Gastrocnemius medialis (tissue), 4 donors: ENCODE measurements at regions not wholly inside any gene's neighbourhood (a gene's known extent, or its start where the extent isn't known, plus 50 kb on each side); places are given as distances from the start of the nearest gene placed in this dataset.
A peak's percentile ranks its signal among the peaks of the same experiment; 100 is the strongest.

Experiments
- ATAC-seq, 2 donors: fragments of 150-250 bp; one replicate each; pipeline ENCODE4 v1.9.1; 2016
- DNase-seq, 2 donors: peaks; one replicate each; pipeline ENCODE4 v3.0.0-alpha.2; 2019
- H3K27ac ChIP-seq, 4 donors: fragments of 200-600 bp; sonication (generic); 1 replicate in 1 of 4; 2 replicates in 3 of 4; pipeline ENCODE4 v1.5.1; 2016 to 2018; ENCODE audit warnings: mild to moderate bottlenecking in 2 of 4, moderate library complexity in 1 of 4
- H3K27me3 ChIP-seq, 3 donors: fragments of 200-600 bp; sonication (generic) in 2 of 3; 1 replicate in 1 of 3; 2 replicates in 2 of 3; pipeline versions ENCODE4 v1.5.1 to v1.6.0; 2016 to 2019; ENCODE audit warnings: mild to moderate bottlenecking in 1 of 3, moderate library complexity in 1 of 3
- H3K36me3 ChIP-seq, 2 donors: fragments of 200-600 bp; sonication (generic) in 1 of 2; one replicate each; pipeline ENCODE4 v1.5.1; 2017 to 2018
- H3K4me1 ChIP-seq, 2 donors: fragments of 200-600 bp; sonication (generic) in 1 of 2; one replicate each; pipeline ENCODE4 v1.5.1; 2016 to 2017; ENCODE audit warnings: mild to moderate bottlenecking in 2 of 2
- H3K4me3 ChIP-seq, 4 donors: fragments of 200-600 bp; sonication (generic) in 3 of 4; 1 replicate in 1 of 4; 2 replicates in 3 of 4; pipeline ENCODE4 v1.5.1; 2016 to 2019; ENCODE audit warnings: mild to moderate bottlenecking in 2 of 4
- H3K9me3 ChIP-seq, 3 donors: fragments of 200-600 bp; sonication (generic) in 2 of 3; 1 replicate in 1 of 3; 2 replicates in 2 of 3; pipeline ENCODE4 v1.5.1; 2016 to 2019
- CTCF ChIP-seq, 5 experiments: fragments of 450-650 bp in 3 of 5; fragments of 200-600 bp in 2 of 5; sonication (generic) in 2 of 5; IDR thresholded peaks in 4 of 5; conservative IDR thresholded peaks in 1 of 5; 1 replicate in 4 of 5; 2 replicates in 1 of 5; pipeline ENCODE4 v1.5.1; 2016 to 2019; ENCODE audit warnings: antibody characterized with exemption in 5 of 5, mild to moderate bottlenecking in 3 of 5, moderate library complexity in 3 of 5
- POLR2A ChIP-seq, 2 donors: fragments of 450-650 bp; IDR thresholded peaks; one replicate each; pipeline ENCODE4 v1.6.1; 2017; ENCODE audit warnings: antibody characterized with exemption in 2 of 2, mild to moderate bottlenecking in 2 of 2, moderate library complexity in 2 of 2
- in situ Hi-C, 4 donors: fragments of 200-750 bp; cut with MboI; loops; one replicate each; pipeline versions ENCODE4 v1.15.0 to v1.8.0; 2017; ENCODE audit warnings: low sequenced_read_pairs in 4 of 4
- intact Hi-C: fragments of 100-400 bp; cut with DNase I; formaldehyde crosslinking; loops from one replicate; pipeline ENCODE4 v1.15.1; 2023; ENCODE audit warnings: low total_unique reads

- no peak for ATAC-seq
- no peak for DNase-seq
- TF ChIP-seq CTCF (IDR thresholded peaks at IDR 0.05 in 4 of 5, conservative IDR thresholded peaks at IDR 0.05 in 1 of 5) = no peak
- no peak for TF ChIP-seq POLR2A (IDR thresholded peaks at IDR 0.05)
- H3K9me3 ChIP-seq = no peaks in the 10 kb centered on the region
- in situ Hi-C loops = no loop called here
- intact Hi-C loops = no loop called here
- H3K36me3 ChIP-seq = no peaks in the 10 kb centered on the region
- peaks cover 10 to 15% of the 10 kb centered on the region in 2 donors for H3K4me1 ChIP-seq
- no peak overlapping the region for H3K4me3 ChIP-seq
- no peak overlapping the region for H3K27ac ChIP-seq
- H3K27me3 ChIP-seq = no peaks in the 10 kb centered on the region
Observed at GRCh38 chr1:168876830-168877229, 147.8 kb upstream of the DPT start.

- in situ Hi-C loops = no loop called here
- H3K27ac ChIP-seq = peak overlapping the region; percentile 22 to 46 (median 44)
- H3K9me3 ChIP-seq = no peaks in the 10 kb centered on the region
- ATAC-seq = peak; percentile 80 to 83
- peaks cover 10 to 15% of the 10 kb centered on the region in 2 donors for H3K4me1 ChIP-seq
- H3K27me3 ChIP-seq = no peaks in the 10 kb centered on the region
- no peaks in the 10 kb centered on the region for H3K36me3 ChIP-seq
- DNase-seq = peak; percentile 25 to 38
- intact Hi-C loops = loop anchor here (10.0 kb wide), 1 partner anchor 155 kb away; the partner anchor contains the start of gene DPT
- peak overlapping the region in 1 of 4 donors; percentile 20 for H3K4me3 ChIP-seq
- TF ChIP-seq CTCF (IDR thresholded peaks at IDR 0.05 in 4 of 5, conservative IDR thresholded peaks at IDR 0.05 in 1 of 5) (no peak), POLR2A (IDR thresholded peaks at IDR 0.05) (no peak)
Observed at GRCh38 chr1:168879896-168880734, 151.1 kb upstream of the DPT start.

GRCh38 chr1:168881656-168882260 is 152.8 kb upstream of the DPT start:
- intact Hi-C loops = loop anchor here (10.0 kb wide), 1 partner anchor 157 kb away; the partner anchor contains the start of gene DPT
- Histone ChIP-seq H3K36me3 (no peaks in the 10 kb centered on the region), H3K27me3 (no peaks in the 10 kb centered on the region), H3K9me3 (no peaks in the 10 kb centered on the region), H3K4me1 (peaks cover 10 to 15% of the 10 kb centered on the region in 2 donors), H3K27ac (no peak overlapping the region), H3K4me3 (no peak overlapping the region)
- DNase-seq = no peak
- ATAC-seq = no peak
- in situ Hi-C loops = no loop called here
- TF ChIP-seq CTCF (IDR thresholded peaks at IDR 0.05 in 4 of 5, conservative IDR thresholded peaks at IDR 0.05 in 1 of 5) = no peak
- TF ChIP-seq POLR2A (IDR thresholded peaks at IDR 0.05) = no peak

GRCh38 chr1:168887381-168887780 is 158.4 kb upstream of the DPT start:
- in situ Hi-C loops = no loop called here
- TF ChIP-seq POLR2A (IDR thresholded peaks at IDR 0.05) (no peak), CTCF (IDR thresholded peaks at IDR 0.05 in 4 of 5, conservative IDR thresholded peaks at IDR 0.05 in 1 of 5) (no peak)
- Histone ChIP-seq H3K4me1 (peaks cover 0 to 1% of the 10 kb centered on the region in 2 donors), H3K36me3 (no peaks in the 10 kb centered on the region), H3K9me3 (no peaks in the 10 kb centered on the region), H3K4me3 (no peak overlapping the region), H3K27ac (no peak overlapping the region), H3K27me3 (no peaks in the 10 kb centered on the region)
- DNase-seq (no peak), ATAC-seq (no peak)
- intact Hi-C loops = loop anchor here (10.0 kb wide), 1 partner anchor 163 kb away; the partner anchor contains the start of gene DPT
